IgD-negative memory B cell (primary cell): ENCODE measurements at regions not wholly inside any gene's neighbourhood (a gene's known extent, or its start where the extent isn't known, plus 50 kb on each side); places are given as distances from the start of the nearest gene placed in this dataset.

Experiments
- H3K27ac Mint-ChIP-seq, 3 donors: one replicate each; pipeline ENCODE4 v1.8.0; 2020 to 2022; ENCODE audit warnings: mild to moderate bottlenecking in 3 of 3, mixed read lengths in 3 of 3, moderate library complexity in 1 of 3
- H3K27me3 Mint-ChIP-seq: one replicate; pipeline ENCODE4 v1.8.0; 2021; ENCODE audit warnings: mixed read lengths
- H3K36me3 Mint-ChIP-seq: one replicate; pipeline ENCODE4 v1.8.0; 2020; ENCODE audit warnings: mild to moderate bottlenecking, mixed read lengths
- H3K4me1 Mint-ChIP-seq, 3 donors: one replicate each; pipeline ENCODE4 v1.8.0; 2020 to 2022; ENCODE audit warnings: mixed read lengths in 3 of 3, mild to moderate bottlenecking in 1 of 3
- H3K4me3 Mint-ChIP-seq, 4 donors: one replicate each; pipeline ENCODE4 v1.8.0; 2020 to 2022; ENCODE audit warnings: mild to moderate bottlenecking in 4 of 4, mixed read lengths in 4 of 4, moderate library complexity in 3 of 4
- H3K9me3 Mint-ChIP-seq, 3 donors: one replicate each; pipeline ENCODE4 v1.8.0; 2020 to 2021; ENCODE audit warnings: mixed read lengths in 3 of 3, mild to moderate bottlenecking in 1 of 3

DNA sequence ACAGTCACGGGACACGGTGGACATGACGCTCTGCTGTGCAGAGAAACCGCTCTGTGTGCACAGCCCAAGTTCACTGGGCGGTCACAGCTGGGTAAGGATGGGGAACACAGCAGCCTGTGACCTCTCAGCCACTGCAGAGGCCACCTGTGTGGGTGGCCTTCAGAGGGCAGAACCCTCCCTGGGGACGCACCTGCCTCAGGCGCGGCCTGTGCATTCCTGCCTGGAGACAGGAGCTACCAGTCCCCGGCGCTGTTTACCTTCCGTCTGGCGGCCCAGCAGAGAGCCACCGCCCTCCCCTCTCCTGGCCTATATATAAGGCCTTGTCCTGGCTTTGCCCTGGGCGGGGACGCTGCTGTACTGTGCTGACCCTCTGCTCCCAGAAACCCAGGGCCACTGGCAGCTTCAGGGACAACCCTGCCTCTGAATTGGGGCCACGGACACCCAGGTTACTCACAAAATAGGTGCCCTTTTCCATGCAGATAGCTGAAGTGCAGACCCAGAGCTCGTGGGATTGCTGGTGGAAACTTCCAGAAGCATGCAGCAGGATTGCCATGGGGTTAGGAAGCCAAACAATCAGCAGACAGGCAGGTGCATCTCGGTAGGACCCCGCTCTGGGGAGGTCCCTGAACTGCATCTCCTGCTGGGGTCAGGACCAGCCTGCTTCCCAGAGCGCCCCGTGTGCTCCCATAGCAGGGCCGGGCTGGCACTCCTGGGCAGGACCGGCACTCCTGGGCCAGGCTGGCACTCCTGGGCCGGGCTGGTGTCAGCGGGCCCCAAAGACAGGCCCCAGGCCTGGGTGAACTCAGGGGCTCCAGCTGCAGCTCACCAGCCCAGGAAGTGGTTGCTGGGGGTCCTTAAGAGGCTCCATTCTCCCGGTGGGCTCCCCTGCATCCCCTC lies 83.6 kb downstream of the SIK1 start:
- Mint-ChIP-seq H3K4me3 (no peak overlapping the region), H3K9me3 (no peaks in the 10 kb centered on the region), H3K4me1 (peaks cover 4 to 16% (median 6%) of the 10 kb centered on the region in 3 donors), H3K27ac (no peak overlapping the region), H3K36me3 (no peaks in the 10 kb centered on the region), H3K27me3 (no peaks in the 10 kb centered on the region)

DNA sequence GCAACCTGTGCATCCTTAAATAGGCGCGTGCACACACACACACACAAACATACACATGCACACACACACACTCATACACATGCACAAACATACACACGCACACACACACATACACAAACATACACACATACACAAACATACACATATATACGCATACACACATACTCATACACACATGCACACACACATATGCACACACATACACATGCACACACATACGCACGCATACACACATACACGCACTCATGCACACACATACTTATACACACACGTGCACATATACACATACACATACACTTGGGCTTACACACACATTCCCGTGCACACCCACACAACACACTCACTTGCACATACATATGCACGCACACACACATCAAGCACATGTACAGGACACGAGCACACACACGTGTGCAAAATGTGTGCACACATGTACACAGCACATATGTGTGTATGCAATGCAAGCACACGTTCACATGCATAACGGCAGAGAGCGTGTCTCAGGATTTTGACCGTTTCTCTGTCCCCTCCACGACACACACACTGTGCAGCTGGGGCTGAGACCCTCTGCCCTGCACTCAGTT lies 84.5 kb downstream of the SIK1 start:
- Mint-ChIP-seq H3K36me3 (no peaks in the 10 kb centered on the region), H3K27ac (no peak overlapping the region), H3K4me3 (no peak overlapping the region)

GRCh38 chr21:43341378-43342161 lies 85.4 kb downstream of the SIK1 start:
- H3K4me3 Mint-ChIP-seq: no peak overlapping the region
- H3K27me3 Mint-ChIP-seq: no peaks in the 10 kb centered on the region
- no peaks in the 10 kb centered on the region for H3K36me3 Mint-ChIP-seq
- H3K4me1 Mint-ChIP-seq: peaks cover 10 to 23% (median 11%) of the 10 kb centered on the region in 3 donors
- H3K9me3 Mint-ChIP-seq: peaks cover 0 to 5% (median 0%) of the 10 kb centered on the region in 3 donors
- H3K27ac Mint-ChIP-seq: no peak overlapping the region

More for the DNA sequence above, 84.5 kb downstream of the SIK1 start:
- peaks cover 10 to 23% (median 11%) of the 10 kb centered on the region in 3 donors for H3K4me1 Mint-ChIP-seq
- peaks cover 0 to 2% (median 0%) of the 10 kb centered on the region in 3 donors for H3K9me3 Mint-ChIP-seq
- H3K27me3 Mint-ChIP-seq: no peaks in the 10 kb centered on the region

GRCh38 chr21:43340491-43341377 lies 86.2 kb downstream of the SIK1 start:
- H3K4me1 Mint-ChIP-seq: peaks cover 10 to 23% (median 11%) of the 10 kb centered on the region in 3 donors
- no peaks in the 10 kb centered on the region for H3K27me3 Mint-ChIP-seq
- H3K27ac Mint-ChIP-seq: no peak overlapping the region
- H3K4me3 Mint-ChIP-seq: no peak overlapping the region
- peaks cover 0 to 5% (median 0%) of the 10 kb centered on the region in 3 donors for H3K9me3 Mint-ChIP-seq
- no peaks in the 10 kb centered on the region for H3K36me3 Mint-ChIP-seq

- Mint-ChIP-seq H3K4me3 (peak overlapping the region in 1 of 4 donors; percentile 77), H3K36me3 (no peaks in the 10 kb centered on the region), H3K4me1 (peaks cover 10 to 23% (median 11%) of the 10 kb centered on the region in 3 donors), H3K27ac (no peak overlapping the region), H3K9me3 (peaks cover 0 to 5% (median 0%) of the 10 kb centered on the region in 3 donors), H3K27me3 (no peaks in the 10 kb centered on the region)
These were observed 87.3 kb downstream of the SIK1 start for GRCh38 chr21:43339668-43340067.

DNA sequence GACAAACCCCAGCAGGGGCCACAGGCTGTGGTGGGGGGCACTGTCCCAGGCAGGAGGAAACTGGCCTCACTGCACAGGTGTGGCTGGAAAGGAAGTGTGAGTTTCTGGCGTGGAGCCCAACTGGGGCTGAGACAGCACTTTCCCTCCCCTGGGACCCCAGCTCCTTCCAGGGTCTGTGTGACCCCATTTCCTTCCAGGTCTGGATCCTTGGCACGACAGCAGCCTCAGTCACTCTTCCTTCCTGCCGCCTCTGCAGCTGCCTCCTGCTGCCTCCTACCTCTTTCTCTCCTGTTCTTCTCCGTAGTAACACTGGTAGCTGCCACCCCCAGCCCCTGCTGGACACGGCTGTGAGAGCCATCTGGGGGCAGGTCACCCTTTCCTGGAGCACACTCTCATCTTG lies 88.0 kb downstream of the SIK1 start:
- Mint-ChIP-seq H3K9me3 (peaks cover 0 to 5% (median 0%) of the 10 kb centered on the region in 3 donors), H3K27ac (peak overlapping the region in 1 of 3 donors; percentile 61), H3K27me3 (no peaks in the 10 kb centered on the region), H3K36me3 (no peaks in the 10 kb centered on the region), H3K4me1 (peaks cover 10 to 25% (median 11%) of the 10 kb centered on the region in 3 donors), H3K4me3 (peak overlapping the region in 2 of 4 donors; percentile 58 to 89)

GRCh38 chr21:43337901-43338655 lies 88.9 kb downstream of the SIK1 start:
- no peaks in the 10 kb centered on the region for H3K36me3 Mint-ChIP-seq
- peaks cover 0 to 5% (median 0%) of the 10 kb centered on the region in 3 donors for H3K9me3 Mint-ChIP-seq
- H3K4me3 Mint-ChIP-seq: peak overlapping the region in 1 of 4 donors; percentile 25
- no peaks in the 10 kb centered on the region for H3K27me3 Mint-ChIP-seq
- H3K27ac Mint-ChIP-seq: peak overlapping the region; percentile 33 to 87 (median 84)
- peaks cover 10 to 25% (median 11%) of the 10 kb centered on the region in 3 donors for H3K4me1 Mint-ChIP-seq

DNA sequence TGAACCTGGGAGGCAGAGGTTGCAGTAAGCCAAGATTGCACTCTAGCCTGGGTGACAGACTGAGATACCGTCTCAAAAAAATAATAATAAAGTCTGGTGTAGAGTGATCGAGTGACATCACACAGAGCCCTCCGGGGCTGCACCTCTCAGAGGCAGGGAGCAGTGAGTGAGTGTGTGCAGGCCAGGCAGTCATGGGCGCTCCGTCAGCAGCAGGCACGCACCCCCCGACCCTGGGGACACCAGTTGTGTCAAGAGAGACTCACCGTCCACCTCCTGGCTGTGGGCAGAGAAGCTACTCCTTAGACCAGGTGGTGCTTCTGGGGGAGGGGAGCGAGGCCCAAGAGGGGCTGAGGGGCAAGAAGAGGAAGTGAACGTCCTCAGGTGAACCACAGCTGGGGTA lies 91.8 kb downstream of the SIK1 start:
- Mint-ChIP-seq H3K36me3 (no peaks in the 10 kb centered on the region), H3K4me1 (peaks cover 10 to 22% (median 11%) of the 10 kb centered on the region in 3 donors), H3K9me3 (peaks cover 0 to 5% (median 0%) of the 10 kb centered on the region in 3 donors), H3K27me3 (no peaks in the 10 kb centered on the region), H3K27ac (no peak overlapping the region), H3K4me3 (no peak overlapping the region)

GRCh38 chr21:43334214-43334958 lies 92.5 kb downstream of the SIK1 start:
- Mint-ChIP-seq H3K27me3 (no peaks in the 10 kb centered on the region), H3K9me3 (peaks cover 0 to 5% (median 0%) of the 10 kb centered on the region in 3 donors), H3K27ac (peak overlapping the region in 1 of 3 donors; percentile 69), H3K36me3 (no peaks in the 10 kb centered on the region), H3K4me1 (peaks cover 10 to 21% (median 11%) of the 10 kb centered on the region in 3 donors), H3K4me3 (no peak overlapping the region)

GRCh38 chr21:43333298-43334062 lies 93.5 kb downstream of the SIK1 start:
- H3K27ac Mint-ChIP-seq: peak overlapping the region in 1 of 3 donors; percentile 69

GRCh38 chr21:43332861-43333297 lies 94.1 kb downstream of the SIK1 start:
- Mint-ChIP-seq H3K36me3 (no peaks in the 10 kb centered on the region), H3K27ac (no peak overlapping the region), H3K27me3 (no peaks in the 10 kb centered on the region), H3K9me3 (peaks cover 0 to 4% (median 0%) of the 10 kb centered on the region in 3 donors), H3K4me1 (peaks cover 5 to 9% (median 8%) of the 10 kb centered on the region in 3 donors), H3K4me3 (peak overlapping the region in 1 of 4 donors; percentile 30)

More at GRCh38 chr21:43333298-43334062, 93.5 kb downstream of the SIK1 start:
- Mint-ChIP-seq H3K4me1 (peaks cover 5 to 12% (median 6%) of the 10 kb centered on the region in 3 donors), H3K9me3 (peaks cover 0 to 5% (median 0%) of the 10 kb centered on the region in 3 donors), H3K27me3 (no peaks in the 10 kb centered on the region), H3K4me3 (no peak overlapping the region), H3K36me3 (no peaks in the 10 kb centered on the region)
